Hypothalamus (tissue), 51 donors: ENCODE measurements at regions not wholly inside any gene's neighbourhood (a gene's known extent, or its start where the extent isn't known, plus 50 kb on each side); places are given as distances from the start of the nearest gene placed in this dataset.
"Not testable (repeated sequence)": the region's sequence is repeated elsewhere in the genome, so short reads cannot be mapped to it uniquely, and the experiment has no call there.

Source experiments
- DNase-seq, 51 donors: peaks; one replicate each; lab custom pipeline; 2025; lab: John Stamatoyannopoulos, UW

- DNase-seq: no peak
These were observed 87.4 kb upstream of the CCL21 start for GRCh38 chr9:34797367-34797766.

- DNase-seq: no peak
These were observed 87.0 kb upstream of the CCL21 start for GRCh38 chr9:34796924-34797323.

GRCh38 chr9:34793428-34793827 is 83.5 kb upstream of the CCL21 start:
- no peak for DNase-seq

- peak in 2 of 51 donors; percentile 6 to 27 for DNase-seq
These were observed 74.1 kb upstream of the CCL21 start for GRCh38 chr9:34783951-34784487.

- no peak for DNase-seq
These were observed 72.4 kb upstream of the CCL21 start for GRCh38 chr9:34782372-34782771.

GRCh38 chr9:34777666-34778065 is 67.7 kb upstream of the CCL21 start:
- peak in 7 of 51 donors; percentile 1 to 18 (median 2) for DNase-seq

- no peak for DNase-seq
These were observed 64.0 kb upstream of the CCL21 start for GRCh38 chr9:34773955-34774354.

GRCh38 chr9:34773306-34773910 is 63.5 kb upstream of the CCL21 start:
- DNase-seq: no peak

GRCh38 chr9:34771007-34771406 is 61.1 kb upstream of the CCL21 start:
- no peak for DNase-seq

GRCh38 chr9:34767087-34767486 is 57.2 kb upstream of the CCL21 start:
- DNase-seq: not testable (repeated sequence)

GRCh38 chr9:34760196-34761040 is 50.5 kb upstream of the CCL21 start:
- peak in 34 of 51 donors; percentile 3 to 75 (median 30) for DNase-seq
